Trophoblast cell (in vitro differentiated cells and primary cell): ENCODE measurements at regions not wholly inside any gene's neighbourhood (a gene's known extent, or its start where the extent isn't known, plus 50 kb on each side); places are given as distances from the start of the nearest gene placed in this dataset.
"Not testable (repeated sequence)": the region's sequence is repeated elsewhere in the genome, so short reads cannot be mapped to it uniquely, and the experiment has no call there.

Source experiments
- DNase-seq, 2 donors: peaks; one replicate each; pipeline ENCODE4 v3.0.0-alpha.2; 2016
- H2AFZ ChIP-seq: 2 replicates; pipeline ENCODE4 v1.6.1; 2013; ENCODE audit warnings: low read length, moderate library complexity, mild to moderate bottlenecking; ENCODE audit not compliant: insufficient read depth, poor library complexity
- H2AK5ac ChIP-seq: 2 replicates; pipeline ENCODE4 v1.6.1; 2013; ENCODE audit warnings: mild to moderate bottlenecking, low read length
- H2BK120ac ChIP-seq: 2 replicates; pipeline ENCODE4 v1.6.1; 2013; ENCODE audit warnings: low read length, mild to moderate bottlenecking, moderate library complexity; ENCODE audit not compliant: insufficient read depth, poor library complexity
- H2BK12ac ChIP-seq: 2 replicates; pipeline ENCODE4 v1.6.1; 2013; ENCODE audit warnings: mild to moderate bottlenecking, low read length, moderate library complexity
- H2BK5ac ChIP-seq: 2 replicates; pipeline ENCODE4 v1.6.1; 2013; ENCODE audit warnings: low read length, low read depth, moderate library complexity, mild to moderate bottlenecking; ENCODE audit not compliant: poor library complexity
- H3K14ac ChIP-seq: 2 replicates; pipeline ENCODE4 v1.6.1; 2013; ENCODE audit warnings: mild to moderate bottlenecking, low read length
- H3K18ac ChIP-seq: 2 replicates; pipeline ENCODE4 v1.6.1; 2013; ENCODE audit warnings: mild to moderate bottlenecking, low read length
- H3K23ac ChIP-seq: 2 replicates; pipeline ENCODE4 v1.6.1; 2013; ENCODE audit warnings: low read length
- H3K27ac ChIP-seq: 2 replicates; pipeline ENCODE4 v1.5.1; 2013; ENCODE audit warnings: low read depth, mild to moderate bottlenecking, inconsistent platforms, low read length, moderate library complexity
- H3K27me3 ChIP-seq: 2 replicates; pipeline ENCODE4 v1.6.1; 2013; ENCODE audit warnings: inconsistent platforms, mild to moderate bottlenecking, low read length, moderate library complexity; ENCODE audit not compliant: insufficient read depth
- H3K36me3 ChIP-seq, 2 experiments: 1 replicate in 1 of 2; 2 replicates in 1 of 2; pipeline ENCODE4 v1.6.1; 2013; ENCODE audit warnings: low read length in 2 of 2, mild to moderate bottlenecking in 2 of 2, moderate library complexity in 1 of 2; ENCODE audit not compliant: insufficient read depth in 2 of 2, control insufficient read depth in 1 of 2
- H3K4ac ChIP-seq: 2 replicates; pipeline ENCODE4 v1.6.1; 2013; ENCODE audit warnings: low read depth, mild to moderate bottlenecking, low read length, moderate library complexity
- H3K4me1 ChIP-seq, 2 experiments: 1 replicate in 1 of 2; 2 replicates in 1 of 2; pipeline ENCODE4 v1.6.1; 2013; ENCODE audit warnings: low read length in 2 of 2, mild to moderate bottlenecking in 2 of 2, moderate library complexity in 1 of 2; ENCODE audit not compliant: insufficient read depth in 2 of 2, control insufficient read depth in 1 of 2
- H3K4me2 ChIP-seq: 2 replicates; pipeline ENCODE4 v1.6.1; 2013; ENCODE audit warnings: inconsistent platforms, mild to moderate bottlenecking, low read length, moderate library complexity
- H3K4me3 ChIP-seq: 2 replicates; pipeline ENCODE4 v1.5.1; 2013; ENCODE audit warnings: mild to moderate bottlenecking, low read depth, low read length, inconsistent platforms
- H3K79me1 ChIP-seq: one replicate; pipeline ENCODE4 v1.6.1; 2013; ENCODE audit warnings: low read length
- H3K79me2 ChIP-seq: 2 replicates; pipeline ENCODE4 v1.6.1; 2013; ENCODE audit warnings: low read length, mild to moderate bottlenecking; ENCODE audit not compliant: control insufficient read depth, insufficient read depth, poor library complexity
- H3K9ac ChIP-seq: 2 replicates; pipeline ENCODE4 v1.6.1; 2013; ENCODE audit warnings: mild to moderate bottlenecking, low read length
- H3K9me3 ChIP-seq: 2 replicates; pipeline ENCODE4 v1.6.1; 2013; ENCODE audit warnings: low read depth, mild to moderate bottlenecking, control low read depth, inconsistent platforms, low read length; ENCODE audit not compliant: insufficient read depth
- H4K12ac ChIP-seq: 2 replicates; pipeline ENCODE4 v1.6.1; 2013; ENCODE audit warnings: low read depth, mild to moderate bottlenecking, low read length, moderate library complexity
- H4K8ac ChIP-seq: 2 replicates; pipeline ENCODE4 v1.6.1; 2013; ENCODE audit warnings: low read depth, mild to moderate bottlenecking, low read length, moderate library complexity
- H4K91ac ChIP-seq: one replicate; pipeline ENCODE4 v1.6.1; 2013; ENCODE audit warnings: low read depth, mild to moderate bottlenecking, low read length, moderate library complexity
- WGBS: extraction: QIAGEN DNeasy Blood & Tissue Kit; methylation state at CpG from one replicate; pipeline ENCODE4 v1.1.7; 2013; ENCODE audit warnings: missing lambda C conversion rate; ENCODE audit not compliant: insufficient read length, insufficient coverage; ENCODE audit errors: extremely low coverage; 5-methylcytosine and 5-hydroxymethylcytosine counted together

DNA sequence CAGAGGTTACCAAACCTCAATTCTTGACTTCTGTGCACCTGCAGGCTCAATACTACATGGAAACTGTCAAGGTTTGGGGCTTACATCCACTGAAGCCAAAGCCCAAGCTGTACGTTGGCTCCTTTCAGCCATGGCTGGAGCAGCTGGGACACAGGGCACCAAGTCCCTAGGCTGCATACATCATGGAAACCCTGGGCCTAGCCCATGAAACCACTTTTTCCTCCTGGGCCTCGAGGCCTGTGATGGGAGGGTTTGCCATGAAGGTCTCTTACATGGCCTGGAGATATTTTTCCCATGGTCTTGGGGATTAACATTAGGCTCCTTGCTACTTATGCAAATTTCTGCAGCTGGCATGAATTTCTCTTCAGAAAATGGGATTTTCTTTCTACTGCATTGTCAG, 1638.7 kb downstream of the EFNA5 start:
- H4K12ac ChIP-seq, H3K27me3 ChIP-seq, H3K79me1 ChIP-seq, H2AK5ac ChIP-seq, H3K36me3 ChIP-seq, H2BK120ac ChIP-seq, H4K91ac ChIP-seq, H3K79me2 ChIP-seq, H2BK5ac ChIP-seq, H3K18ac ChIP-seq, H3K14ac ChIP-seq, H2BK12ac ChIP-seq, H3K4me3 ChIP-seq, H3K4me1 ChIP-seq, H4K8ac ChIP-seq, DNase-seq, H3K9me3 ChIP-seq, H3K9ac ChIP-seq, H3K4me2 ChIP-seq, H3K27ac ChIP-seq, H2AFZ ChIP-seq, H3K23ac ChIP-seq, H3K4ac ChIP-seq: not testable (repeated sequence)
- WGBS: no CpG with 5 or more reads among the region's 2 CpGs

DNA sequence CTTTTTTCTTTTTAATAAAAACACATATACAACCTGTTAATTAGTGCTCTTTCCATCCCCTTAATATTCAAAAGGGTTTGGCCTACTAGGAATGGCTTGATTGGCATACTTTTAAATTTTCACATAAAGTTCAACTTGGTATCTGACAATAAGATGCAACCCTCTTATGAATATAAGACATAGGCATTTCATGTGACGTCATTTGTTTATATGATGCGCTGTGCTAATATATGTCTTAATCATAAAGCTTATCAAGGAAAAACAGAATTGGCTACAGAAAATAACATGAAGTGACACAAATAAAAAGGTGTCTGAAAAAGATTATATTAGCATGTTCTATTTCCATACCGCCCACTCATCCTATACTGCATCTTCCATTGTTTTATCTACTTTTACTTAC, 1642.4 kb downstream of the EFNA5 start:
- Histone ChIP-seq H3K27ac (no peak overlapping the region), H2BK12ac (no peak overlapping the region), H3K14ac (no peak overlapping the region), H3K79me1 (no peaks in the 10 kb centered on the region), H3K23ac (no peak overlapping the region), H3K4me3 (no peak overlapping the region), H3K36me3 (no peaks in the 10 kb centered on the region), H2BK5ac (no peak overlapping the region), H4K12ac (no peak overlapping the region), H4K91ac (no peak overlapping the region), H3K79me2 (no peaks in the 10 kb centered on the region), H3K9ac (no peak overlapping the region), H3K4ac (no peak overlapping the region), H3K18ac (no peak overlapping the region), H3K4me2 (no peak overlapping the region), H2AK5ac (no peak overlapping the region), H2AFZ (no peak overlapping the region), H3K4me1 (no peaks in the 10 kb centered on the region), H4K8ac (no peak overlapping the region), H3K9me3 (no peaks in the 10 kb centered on the region), H3K27me3 (no peaks in the 10 kb centered on the region), H2BK120ac (no peak overlapping the region)
- no CpG with 5 or more reads among the region's 3 CpGs for WGBS
- DNase-seq: no peak

DNA sequence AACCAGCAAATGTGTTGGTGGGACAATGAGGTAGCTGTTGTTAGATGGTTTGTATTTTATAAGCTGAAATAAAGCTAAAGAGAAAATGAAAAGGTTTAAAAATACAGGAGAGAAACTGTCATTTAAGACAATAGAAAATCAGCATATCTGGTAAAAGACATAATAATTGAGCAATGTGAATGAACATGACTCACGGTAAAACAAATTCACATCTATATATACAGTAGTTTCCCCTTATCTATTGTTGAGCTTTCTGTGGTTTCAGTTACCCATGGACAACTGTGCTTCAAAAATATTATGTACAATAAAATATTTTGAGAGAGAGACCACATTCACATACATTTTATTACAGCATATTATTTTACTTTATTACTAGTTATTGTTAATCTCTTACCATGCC, 1649.8 kb downstream of the EFNA5 start:
- WGBS: no CpG with 5 or more reads among the region's 1 CpG
- Histone ChIP-seq H3K14ac (no peak overlapping the region), H2BK120ac (no peak overlapping the region)

DNA sequence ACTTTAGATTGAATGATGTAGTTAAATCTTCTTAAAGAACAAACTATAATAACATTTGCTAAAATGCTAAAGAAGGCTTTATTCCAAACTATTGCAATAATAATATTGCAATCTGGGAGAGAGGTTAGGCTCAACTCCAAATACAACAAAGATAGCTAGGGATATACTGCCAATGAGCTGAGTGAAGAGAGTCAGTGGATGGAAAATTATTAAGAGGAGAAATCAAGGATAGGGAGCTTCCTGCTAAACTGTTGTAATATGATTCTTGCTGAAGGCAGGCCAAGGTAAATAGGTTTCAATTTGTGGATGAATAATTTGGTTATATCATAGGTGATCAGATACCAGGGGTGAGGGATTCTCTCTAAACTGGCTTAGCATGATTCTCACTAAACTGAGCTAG, 1651.5 kb downstream of the EFNA5 start:
- Histone ChIP-seq H4K91ac (no peak overlapping the region), H3K79me2 (no peaks in the 10 kb centered on the region), H3K14ac (no peak overlapping the region), H3K36me3 (no peaks in the 10 kb centered on the region), H3K79me1 (no peaks in the 10 kb centered on the region), H2BK120ac (no peak overlapping the region), H2AK5ac (no peak overlapping the region), H3K18ac (no peak overlapping the region), H3K4me2 (no peak overlapping the region), H3K9me3 (no peaks in the 10 kb centered on the region), H3K4ac (no peak overlapping the region), H4K12ac (no peak overlapping the region), H3K4me3 (no peak overlapping the region), H3K23ac (no peak overlapping the region), H3K9ac (no peak overlapping the region), H2BK5ac (no peak overlapping the region), H3K4me1 (no peaks in the 10 kb centered on the region), H2BK12ac (no peak overlapping the region), H3K27ac (no peak overlapping the region), H3K27me3 (no peaks in the 10 kb centered on the region), H4K8ac (no peak overlapping the region), H2AFZ (no peak overlapping the region)
- no peak for DNase-seq

More for the DNA sequence above, 1649.8 kb downstream of the EFNA5 start:
- no peak overlapping the region for H3K27ac ChIP-seq
- no peaks in the 10 kb centered on the region for H3K27me3 ChIP-seq
- no peak overlapping the region for H4K91ac ChIP-seq
- no peak overlapping the region for H2AK5ac ChIP-seq
- H2BK5ac ChIP-seq: no peak overlapping the region
- H3K36me3 ChIP-seq: no peaks in the 10 kb centered on the region
- H3K9me3 ChIP-seq: no peaks in the 10 kb centered on the region
- no peak overlapping the region for H4K12ac ChIP-seq
- no peaks in the 10 kb centered on the region for H3K79me2 ChIP-seq
- H3K4me1 ChIP-seq: no peaks in the 10 kb centered on the region
- DNase-seq: no peak
- no peak overlapping the region for H2BK12ac ChIP-seq
- no peak overlapping the region for H3K18ac ChIP-seq
- H2AFZ ChIP-seq: no peak overlapping the region
- no peak overlapping the region for H4K8ac ChIP-seq
- no peak overlapping the region for H3K9ac ChIP-seq
- no peaks in the 10 kb centered on the region for H3K79me1 ChIP-seq
- no peak overlapping the region for H3K4ac ChIP-seq
- no peak overlapping the region for H3K4me3 ChIP-seq
- no peak overlapping the region for H3K4me2 ChIP-seq
- H3K23ac ChIP-seq: no peak overlapping the region
